HG03460 (cell line): ENCODE measurements at regions not wholly inside any gene's neighbourhood (a gene's known extent, or its start where the extent isn't known, plus 50 kb on each side); places are given as distances from the start of the nearest gene placed in this dataset.

ENCODE experiments used
- ATAC-seq: cut with Tn5 transposase; IDR thresholded peaks from one replicate; pipeline ENCODE4 v1.9.1; 2021; ENCODE audit not compliant: unreplicated experiment

GRCh38 chr3:175902226-175902625 lies 1043.1 kb downstream of the NAALADL2 start:
- no peak for ATAC-seq

- no peak for ATAC-seq
Measured at GRCh38 chr3:175898194-175898593, 1039.1 kb downstream of the NAALADL2 start.

- no peak for ATAC-seq
Measured at GRCh38 chr3:175896655-175897054, 1037.5 kb downstream of the NAALADL2 start.

GRCh38 chr3:175895731-175896130 lies 1036.6 kb downstream of the NAALADL2 start:
- no peak for ATAC-seq

- no peak for ATAC-seq
Measured at GRCh38 chr3:175893566-175893965, 1034.4 kb downstream of the NAALADL2 start.

DNA sequence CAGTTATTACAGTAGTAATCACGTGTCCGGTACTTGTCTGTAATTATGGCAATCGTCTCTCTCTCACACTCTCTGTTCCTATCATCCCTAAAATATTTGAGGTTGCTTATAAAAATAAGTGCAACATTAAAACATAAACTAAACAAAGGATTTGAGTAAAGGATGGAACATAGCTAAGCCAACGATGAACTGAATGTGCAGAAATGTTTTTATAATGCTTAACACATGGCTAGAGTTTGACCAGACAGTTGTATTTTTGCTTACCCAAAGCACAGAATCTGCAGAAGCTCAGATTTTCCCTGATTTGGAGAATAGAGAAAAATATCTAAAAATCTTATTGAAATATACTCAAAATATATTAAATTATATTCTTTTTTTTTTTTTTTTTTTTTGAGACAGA lies 1030.9 kb downstream of the NAALADL2 start:
- ATAC-seq: no peak

- no peak for ATAC-seq
Measured at GRCh38 chr3:175885231-175885766, 1026.2 kb downstream of the NAALADL2 start.

DNA sequence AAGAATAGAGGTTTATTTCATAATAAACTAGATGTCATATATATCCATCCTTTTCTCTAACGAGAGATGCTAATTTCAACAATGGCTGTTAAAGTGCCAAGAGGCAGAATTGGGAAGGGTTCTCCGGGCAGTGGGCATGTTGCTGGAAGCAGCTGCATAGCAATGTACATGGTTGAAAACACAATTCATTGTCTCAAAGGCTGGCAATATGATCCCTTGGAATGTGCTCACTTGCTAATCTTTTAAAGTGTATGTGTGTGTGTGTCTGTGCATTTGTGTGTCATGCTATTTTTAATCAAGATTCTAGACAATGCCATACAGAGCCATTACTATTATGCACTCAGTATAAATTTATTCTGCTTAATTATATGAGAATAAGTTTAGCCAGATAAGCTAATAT lies 1020.3 kb downstream of the NAALADL2 start:
- ATAC-seq: no peak

- ATAC-seq: no peak
Measured at GRCh38 chr3:175869404-175869803, 1010.3 kb downstream of the NAALADL2 start.

DNA sequence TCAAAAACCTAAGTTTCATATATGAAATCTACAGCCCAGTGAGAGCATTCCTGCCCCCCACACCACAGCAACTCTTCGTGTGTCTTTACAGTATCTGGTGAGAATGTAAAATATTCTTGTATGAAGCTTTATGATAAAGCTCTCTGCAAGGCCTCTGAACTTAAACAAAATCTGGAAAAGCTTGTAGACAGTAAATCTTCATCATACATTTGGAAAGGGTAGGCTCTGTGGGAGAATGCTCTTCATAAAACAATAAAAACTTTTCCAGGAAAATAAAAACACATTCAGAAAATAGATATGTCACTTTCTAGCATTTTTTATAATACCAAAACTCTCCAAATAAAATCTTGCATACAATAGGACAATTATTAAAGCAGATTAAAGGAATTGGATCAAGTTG lies 1009.5 kb downstream of the NAALADL2 start:
- no peak for ATAC-seq

- no peak for ATAC-seq
Measured at GRCh38 chr3:175865724-175866123, 1006.6 kb downstream of the NAALADL2 start.

- no peak for ATAC-seq
Measured at GRCh38 chr3:175861916-175862315, 1002.8 kb downstream of the NAALADL2 start.
